SK-N-SH (cell line): ENCODE measurements at regions not wholly inside any gene's neighbourhood (a gene's known extent, or its start where the extent isn't known, plus 50 kb on each side); places are given as distances from the start of the nearest gene placed in this dataset.

Source experiments
- EP300 ChIP-seq, 2 experiments: IDR thresholded peaks; 2 replicates each; pipeline versions ENCODE4 v1.4.0 to v1.6.1; 2012; ENCODE audit warnings: borderline replicate concordance in 1 of 2, low read depth in 1 of 2, low read length in 1 of 2
- FOXM1 ChIP-seq: IDR thresholded peaks from 2 replicates; pipeline ENCODE4 v1.4.0; 2012; ENCODE audit warnings: low read depth, mild to moderate bottlenecking
- MAX ChIP-seq: IDR thresholded peaks from 2 replicates; pipeline ENCODE4 v1.4.0; 2012; ENCODE audit warnings: low read depth
- NFIC ChIP-seq: IDR thresholded peaks from 2 replicates; pipeline ENCODE4 v1.4.0; 2012; ENCODE audit warnings: borderline replicate concordance
- NRF1 ChIP-seq: IDR thresholded peaks from 2 replicates; pipeline ENCODE4 v1.6.1; 2012; ENCODE audit warnings: low read depth, mild to moderate bottlenecking, low read length
- RAD21 ChIP-seq: IDR thresholded peaks from 2 replicates; pipeline ENCODE4 v1.6.1; 2012; ENCODE audit warnings: mild to moderate bottlenecking, low read length
- REST ChIP-seq: IDR thresholded peaks from 2 replicates; pipeline ENCODE4 v1.6.1; 2012; ENCODE audit warnings: mild to moderate bottlenecking, low read depth, low read length, moderate library complexity
- RFX5 ChIP-seq: IDR thresholded peaks from 2 replicates; pipeline ENCODE4 v1.6.1; 2012; ENCODE audit warnings: mild to moderate bottlenecking, improper control_type of control experiment, low read length
- YY1 ChIP-seq: IDR thresholded peaks from 2 replicates; pipeline ENCODE4 v1.4.0; 2012; ENCODE audit warnings: low read depth, mild to moderate bottlenecking
- TF ChIP-seq, protein P1 (sequence below): fragments of 200-600 bp; sonication (generic); IDR thresholded peaks from 2 replicates; pipeline ENCODE4 v1.6.1; 2017; ENCODE audit warnings: antibody characterized with exemption, mild to moderate bottlenecking, moderate library complexity
- TF ChIP-seq, protein P2 (sequence below): fragments of 150-350 bp; IDR thresholded peaks from 2 replicates; pipeline ENCODE4 v1.6.1; 2017; ENCODE audit warnings: antibody characterized with exemption, low read length, low read depth, borderline replicate concordance
- TF ChIP-seq, protein P3 (sequence below): IDR thresholded peaks from 2 replicates; pipeline ENCODE4 v1.4.0; 2012; ENCODE audit warnings: low read depth, borderline replicate concordance

DNA sequence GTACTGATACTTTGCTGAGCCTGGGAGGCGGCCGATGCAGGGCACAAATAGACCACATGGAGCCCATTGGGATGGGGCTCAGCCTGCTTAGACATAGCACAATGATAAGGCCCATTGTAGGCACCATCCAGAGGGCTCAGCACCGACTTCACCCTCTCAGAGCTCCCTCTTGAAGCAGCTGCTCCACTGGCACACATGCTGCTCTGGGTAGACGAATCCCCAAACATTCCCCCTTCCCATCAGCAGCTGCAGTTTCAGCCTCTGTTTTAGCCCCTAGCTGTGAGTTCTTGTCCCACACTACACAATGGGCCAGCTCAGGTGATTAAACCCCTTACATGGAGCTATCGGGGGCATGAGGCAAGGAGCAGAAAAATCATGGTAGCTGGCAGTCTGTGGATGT lies 174.1 kb downstream of the RGS9 start:
- TF ChIP-seq, protein P1, sequence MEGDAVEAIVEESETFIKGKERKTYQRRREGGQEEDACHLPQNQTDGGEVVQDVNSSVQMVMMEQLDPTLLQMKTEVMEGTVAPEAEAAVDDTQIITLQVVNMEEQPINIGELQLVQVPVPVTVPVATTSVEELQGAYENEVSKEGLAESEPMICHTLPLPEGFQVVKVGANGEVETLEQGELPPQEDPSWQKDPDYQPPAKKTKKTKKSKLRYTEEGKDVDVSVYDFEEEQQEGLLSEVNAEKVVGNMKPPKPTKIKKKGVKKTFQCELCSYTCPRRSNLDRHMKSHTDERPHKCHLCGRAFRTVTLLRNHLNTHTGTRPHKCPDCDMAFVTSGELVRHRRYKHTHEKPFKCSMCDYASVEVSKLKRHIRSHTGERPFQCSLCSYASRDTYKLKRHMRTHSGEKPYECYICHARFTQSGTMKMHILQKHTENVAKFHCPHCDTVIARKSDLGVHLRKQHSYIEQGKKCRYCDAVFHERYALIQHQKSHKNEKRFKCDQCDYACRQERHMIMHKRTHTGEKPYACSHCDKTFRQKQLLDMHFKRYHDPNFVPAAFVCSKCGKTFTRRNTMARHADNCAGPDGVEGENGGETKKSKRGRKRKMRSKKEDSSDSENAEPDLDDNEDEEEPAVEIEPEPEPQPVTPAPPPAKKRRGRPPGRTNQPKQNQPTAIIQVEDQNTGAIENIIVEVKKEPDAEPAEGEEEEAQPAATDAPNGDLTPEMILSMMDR = no peak
- TF ChIP-seq EP300 (IDR thresholded peaks at IDR 0.05; ENCODE audit: borderline replicate concordance in 1 of 2, low read depth in 1 of 2, low read length in 1 of 2) (no peak), REST (no peak), NRF1 (no peak), MAX (no peak), FOXM1 (no peak), RFX5 (no peak), NFIC (no peak), RAD21 (no peak), YY1 (no peak)
- TF ChIP-seq, protein P2, sequence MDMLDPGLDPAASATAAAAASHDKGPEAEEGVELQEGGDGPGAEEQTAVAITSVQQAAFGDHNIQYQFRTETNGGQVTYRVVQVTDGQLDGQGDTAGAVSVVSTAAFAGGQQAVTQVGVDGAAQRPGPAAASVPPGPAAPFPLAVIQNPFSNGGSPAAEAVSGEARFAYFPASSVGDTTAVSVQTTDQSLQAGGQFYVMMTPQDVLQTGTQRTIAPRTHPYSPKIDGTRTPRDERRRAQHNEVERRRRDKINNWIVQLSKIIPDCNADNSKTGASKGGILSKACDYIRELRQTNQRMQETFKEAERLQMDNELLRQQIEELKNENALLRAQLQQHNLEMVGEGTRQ = no peak
- TF ChIP-seq, protein P3, sequence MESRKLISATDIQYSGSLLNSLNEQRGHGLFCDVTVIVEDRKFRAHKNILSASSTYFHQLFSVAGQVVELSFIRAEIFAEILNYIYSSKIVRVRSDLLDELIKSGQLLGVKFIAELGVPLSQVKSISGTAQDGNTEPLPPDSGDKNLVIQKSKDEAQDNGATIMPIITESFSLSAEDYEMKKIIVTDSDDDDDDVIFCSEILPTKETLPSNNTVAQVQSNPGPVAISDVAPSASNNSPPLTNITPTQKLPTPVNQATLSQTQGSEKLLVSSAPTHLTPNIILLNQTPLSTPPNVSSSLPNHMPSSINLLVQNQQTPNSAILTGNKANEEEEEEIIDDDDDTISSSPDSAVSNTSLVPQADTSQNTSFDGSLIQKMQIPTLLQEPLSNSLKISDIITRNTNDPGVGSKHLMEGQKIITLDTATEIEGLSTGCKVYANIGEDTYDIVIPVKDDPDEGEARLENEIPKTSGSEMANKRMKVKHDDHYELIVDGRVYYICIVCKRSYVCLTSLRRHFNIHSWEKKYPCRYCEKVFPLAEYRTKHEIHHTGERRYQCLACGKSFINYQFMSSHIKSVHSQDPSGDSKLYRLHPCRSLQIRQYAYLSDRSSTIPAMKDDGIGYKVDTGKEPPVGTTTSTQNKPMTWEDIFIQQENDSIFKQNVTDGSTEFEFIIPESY = no peak
